Transverse colon (tissue), 4 donors: ENCODE measurements at regions not wholly inside any gene's neighbourhood (a gene's known extent, or its start where the extent isn't known, plus 50 kb on each side); places are given as distances from the start of the nearest gene placed in this dataset.

ENCODE experiments used
- DNase-seq: peaks from one replicate; pipeline ENCODE4 v3.0.0-alpha.2; 2019
- H3K27ac ChIP-seq, 4 donors: fragments of 200-600 bp; sonication (generic); 2 replicates each; pipeline ENCODE4 v1.5.1; 2016 to 2018; ENCODE audit warnings: inconsistent platforms in 4 of 4
- H3K27me3 ChIP-seq: fragments of 200-600 bp; sonication (generic); 2 replicates; pipeline ENCODE4 v1.5.1; 2017; ENCODE audit warnings: inconsistent platforms
- H3K36me3 ChIP-seq, 4 donors: fragments of 200-600 bp; sonication (generic); 2 replicates each; pipeline ENCODE4 v1.5.1; 2017 to 2019; ENCODE audit warnings: inconsistent platforms in 4 of 4
- H3K4me1 ChIP-seq, 4 donors: fragments of 200-600 bp; sonication (generic); 2 replicates each; pipeline ENCODE4 v1.5.1; 2017 to 2020; ENCODE audit warnings: inconsistent platforms in 4 of 4
- H3K4me3 ChIP-seq, 4 donors: fragments of 200-600 bp; sonication (generic); 1 replicate in 1 of 4; 2 replicates in 3 of 4; pipeline versions ENCODE4 v1.5.1 to v1.6.1; 2017 to 2019; ENCODE audit warnings: inconsistent platforms in 4 of 4
- H3K9me3 ChIP-seq, 2 donors: fragments of 200-600 bp; sonication (generic); 2 replicates each; pipeline ENCODE4 v1.5.1; 2017 to 2019; ENCODE audit warnings: inconsistent platforms in 2 of 2
- EP300 ChIP-seq: sonication (generic); formaldehyde crosslinking; IDR thresholded peaks from one replicate; pipeline ENCODE4 v1.6.1; 2017; ENCODE audit warnings: antibody characterized with exemption, low read depth
- POLR2A ChIP-seq: fragments of 450-650 bp; IDR thresholded peaks from one replicate; pipeline ENCODE4 v1.6.1; 2016; ENCODE audit warnings: antibody characterized with exemption, mild to moderate bottlenecking, moderate library complexity
- POLR2AphosphoS5 ChIP-seq, 3 donors: sonication (generic); formaldehyde crosslinking; IDR thresholded peaks; one replicate each; pipeline ENCODE4 v1.6.1; 2016; ENCODE audit warnings: antibody characterized with exemption in 3 of 3
- WGBS, 2 donors: methylation state at CpG; one replicate each; pipeline ENCODE4 v1.1.5; 2018; ENCODE audit warnings: low coverage in 1 of 2; 5-methylcytosine and 5-hydroxymethylcytosine counted together
- in situ Hi-C, 4 donors: fragments of 200-750 bp; cut with MboI; loops; one replicate each; pipeline versions ENCODE4 v1.15.0 to v1.15.1; 2017; ENCODE audit warnings: low sequenced_read_pairs in 3 of 4, low pct_ligation_motif_present in 1 of 4, low pct_unique_long_range_greater_than_20kb in 1 of 4
- intact Hi-C: fragments of 100-400 bp; cut with DNase I; formaldehyde crosslinking; loops from one replicate; pipeline ENCODE4 v1.15.1; 2023; ENCODE audit warnings: low total_unique reads
- TF ChIP-seq, protein P1 (sequence below), 5 experiments: fragments of 200-600 bp in 3 of 5; fragments of 450-650 bp in 2 of 5; sonication (generic) in 3 of 5; IDR thresholded peaks; 1 replicate in 2 of 5; 2 replicates in 3 of 5; pipeline ENCODE4 v1.5.1; 2016 to 2017; ENCODE audit warnings: antibody characterized with exemption in 5 of 5, inconsistent platforms in 3 of 5, mild to moderate bottlenecking in 2 of 5, moderate library complexity in 1 of 5

DNA sequence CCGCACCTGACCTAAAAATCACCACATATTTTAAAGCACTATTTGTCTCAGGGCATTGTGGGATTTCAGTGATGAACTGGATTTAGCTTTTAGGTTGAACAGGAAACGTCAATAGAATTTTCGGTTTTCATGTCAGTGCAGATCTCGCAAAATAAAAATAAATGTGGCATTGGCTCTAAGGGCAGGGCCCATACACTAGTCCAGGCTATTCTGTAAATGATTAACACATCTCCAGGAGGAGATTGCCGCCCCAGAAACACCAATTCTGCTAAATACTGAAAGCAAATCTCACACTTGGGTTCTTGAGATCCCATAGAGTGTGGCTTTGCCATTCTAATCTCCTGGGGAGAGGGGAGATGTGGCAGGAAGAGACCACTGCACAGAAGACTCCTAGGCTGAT lies 1494.0 kb upstream of the TMEM132C start:
- Histone ChIP-seq H3K27me3 (no peaks in the 10 kb centered on the region), H3K4me3 (no peak overlapping the region), H3K9me3 (no peaks in the 10 kb centered on the region), H3K4me1 (no peaks in the 10 kb centered on the region), H3K36me3 (no peaks in the 10 kb centered on the region), H3K27ac (peak overlapping the region in 1 of 4 donors; percentile 21)
- in situ Hi-C loops, result no loop called here
- WGBS, 2 donors, result 79 to 86% methylated on average over 4 to 5 of the region's 5 CpGs
- TF ChIP-seq POLR2AphosphoS5 (IDR thresholded peaks at IDR 0.05) (no peak), EP300 (no peak), POLR2A (no peak)
- TF ChIP-seq, protein P1, sequence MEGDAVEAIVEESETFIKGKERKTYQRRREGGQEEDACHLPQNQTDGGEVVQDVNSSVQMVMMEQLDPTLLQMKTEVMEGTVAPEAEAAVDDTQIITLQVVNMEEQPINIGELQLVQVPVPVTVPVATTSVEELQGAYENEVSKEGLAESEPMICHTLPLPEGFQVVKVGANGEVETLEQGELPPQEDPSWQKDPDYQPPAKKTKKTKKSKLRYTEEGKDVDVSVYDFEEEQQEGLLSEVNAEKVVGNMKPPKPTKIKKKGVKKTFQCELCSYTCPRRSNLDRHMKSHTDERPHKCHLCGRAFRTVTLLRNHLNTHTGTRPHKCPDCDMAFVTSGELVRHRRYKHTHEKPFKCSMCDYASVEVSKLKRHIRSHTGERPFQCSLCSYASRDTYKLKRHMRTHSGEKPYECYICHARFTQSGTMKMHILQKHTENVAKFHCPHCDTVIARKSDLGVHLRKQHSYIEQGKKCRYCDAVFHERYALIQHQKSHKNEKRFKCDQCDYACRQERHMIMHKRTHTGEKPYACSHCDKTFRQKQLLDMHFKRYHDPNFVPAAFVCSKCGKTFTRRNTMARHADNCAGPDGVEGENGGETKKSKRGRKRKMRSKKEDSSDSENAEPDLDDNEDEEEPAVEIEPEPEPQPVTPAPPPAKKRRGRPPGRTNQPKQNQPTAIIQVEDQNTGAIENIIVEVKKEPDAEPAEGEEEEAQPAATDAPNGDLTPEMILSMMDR (IDR thresholded peaks at IDR 0.05), result no peak
- DNase-seq, result no peak
- intact Hi-C loops, result loop anchor here (5.0 kb wide), 1 partner anchor 1239 kb away; no protein-coding TSS in a partner anchor

- TF ChIP-seq POLR2A (no peak), POLR2AphosphoS5 (IDR thresholded peaks at IDR 0.05) (no peak), EP300 (no peak)
- TF ChIP-seq, protein P1 (IDR thresholded peaks at IDR 0.05), result no peak
- Histone ChIP-seq H3K36me3 (no peaks in the 10 kb centered on the region), H3K9me3 (no peaks in the 10 kb centered on the region), H3K4me1 (no peaks in the 10 kb centered on the region), H3K27me3 (no peaks in the 10 kb centered on the region), H3K27ac (no peak overlapping the region), H3K4me3 (no peak overlapping the region)
- in situ Hi-C loops (no loop called here), intact Hi-C loops (loop anchor here (5.0 kb wide), 1 partner anchor 1239 kb away; no protein-coding TSS in a partner anchor)
- WGBS, 2 donors, result 89 to 100% methylated on average over 1 of the region's 1 CpG
- no peak for DNase-seq
Measured at GRCh38 chr12:126773491-126773890, 1493.5 kb upstream of the TMEM132C start.

- Histone ChIP-seq H3K36me3 (no peaks in the 10 kb centered on the region), H3K27me3 (no peaks in the 10 kb centered on the region), H3K9me3 (no peaks in the 10 kb centered on the region), H3K27ac (no peak overlapping the region), H3K4me1 (no peaks in the 10 kb centered on the region), H3K4me3 (no peak overlapping the region)
- no peak for DNase-seq
- no peak for TF ChIP-seq EP300
- TF ChIP-seq POLR2AphosphoS5 (IDR thresholded peaks at IDR 0.05), result no peak
- TF ChIP-seq POLR2A, result no peak
- TF ChIP-seq, protein P1 (IDR thresholded peaks at IDR 0.05), result no peak
- intact Hi-C loops (no loop called here), in situ Hi-C loops (no loop called here)
- 82 to 90% methylated on average over 2 to 6 of the region's 6 CpGs for WGBS, 2 donors
Measured at GRCh38 chr12:126776026-126776655, 1490.8 kb upstream of the TMEM132C start.

- 89 to 96% methylated on average over 1 to 5 of the region's 5 CpGs for WGBS, 2 donors
- Histone ChIP-seq H3K4me3 (no peak overlapping the region), H3K4me1 (no peaks in the 10 kb centered on the region), H3K27me3 (no peaks in the 10 kb centered on the region), H3K27ac (no peak overlapping the region), H3K9me3 (no peaks in the 10 kb centered on the region), H3K36me3 (no peaks in the 10 kb centered on the region)
- DNase-seq, result no peak
- TF ChIP-seq EP300 (no peak), POLR2A (no peak), POLR2AphosphoS5 (IDR thresholded peaks at IDR 0.05) (no peak)
- TF ChIP-seq, protein P1 (IDR thresholded peaks at IDR 0.05), result no peak
- intact Hi-C loops, result no loop called here
- in situ Hi-C loops, result no loop called here
Measured at GRCh38 chr12:126780343-126780742, 1486.6 kb upstream of the TMEM132C start.
